Stimulated activated CD4-positive, alpha-beta T cell treated with anti-CD3 and anti-CD28 coated beads, TNF-alpha, amount 100 ng/mL, for 24 hours (primary cell): ENCODE measurements at regions not wholly inside any gene's neighbourhood (a gene's known extent, or its start where the extent isn't known, plus 50 kb on each side); places are given as distances from the start of the nearest gene placed in this dataset.

Experiments
- DNase-seq, 3 experiments: peaks; one replicate each; pipeline ENCODE4 v3.0.0-alpha.2; 2020; ENCODE audit warnings: low read depth in 3 of 3

- no peak for DNase-seq
Observed at GRCh38 chr13:40476175-40476958, 190.1 kb downstream of the FOXO1 start.

- no peak for DNase-seq
Observed at GRCh38 chr13:40477623-40478608, 188.5 kb downstream of the FOXO1 start.

GRCh38 chr13:40478775-40479174 lies 187.7 kb downstream of the FOXO1 start:
- DNase-seq: no peak

- no peak for DNase-seq
Observed at GRCh38 chr13:40479196-40479845, 187.1 kb downstream of the FOXO1 start.

GRCh38 chr13:40480012-40480914 lies 186.2 kb downstream of the FOXO1 start:
- no peak for DNase-seq

GRCh38 chr13:40480915-40481516 lies 185.4 kb downstream of the FOXO1 start:
- DNase-seq: no peak

- no peak for DNase-seq
Observed at GRCh38 chr13:40483601-40484000, 182.8 kb downstream of the FOXO1 start.

- DNase-seq: no peak
Observed at GRCh38 chr13:40484101-40484800, 182.2 kb downstream of the FOXO1 start.

- DNase-seq: no peak
Observed at GRCh38 chr13:40484974-40485373, 181.5 kb downstream of the FOXO1 start.

GRCh38 chr13:40485611-40486517 lies 180.6 kb downstream of the FOXO1 start:
- peak; percentile 29 to 54 (median 47) for DNase-seq

- no peak for DNase-seq
Observed at GRCh38 chr13:40486518-40487163, 179.8 kb downstream of the FOXO1 start.

GRCh38 chr13:40488869-40489391 lies 177.5 kb downstream of the FOXO1 start:
- no peak for DNase-seq

- DNase-seq: peak in 1 of 3 experiments; percentile 37
Observed at GRCh38 chr13:40490086-40490758, 176.2 kb downstream of the FOXO1 start.

GRCh38 chr13:40492511-40492910 lies 173.9 kb downstream of the FOXO1 start:
- no peak for DNase-seq

- no peak for DNase-seq
Observed at GRCh38 chr13:40494513-40494912, 171.9 kb downstream of the FOXO1 start.

- no peak for DNase-seq
Observed at GRCh38 chr13:40494946-40495620, 171.4 kb downstream of the FOXO1 start.

GRCh38 chr13:40495621-40496001 lies 170.8 kb downstream of the FOXO1 start:
- DNase-seq: no peak
